ENCODE measurements at regions not wholly inside any gene's neighbourhood (a gene's known extent, or its start where the extent isn't known, plus 50 kb on each side); places are given as distances from the start of the nearest gene placed in this dataset.

GRCh38 chr3:17810759-17811158 lies 68.3 kb upstream of the TBC1D5 start:
- FAIRE-seq: no peak
- no peak for DNase-seq (ENCODE audit: insufficient read length)
- TF ChIP-seq POLR2A (IDR thresholded peaks at IDR 0.05; ENCODE audit: low read depth, low read length) (no peak), TAF1 (IDR thresholded peaks at IDR 0.05; ENCODE audit: borderline replicate concordance, low read depth, low read length) (no peak), POLR2AphosphoS5 (IDR thresholded peaks at IDR 0.05; ENCODE audit: low read depth, low read length) (no peak)

- DNase-seq (ENCODE audit: insufficient read length) (no peak), FAIRE-seq (no peak)
- TF ChIP-seq TAF1 (IDR thresholded peaks at IDR 0.05; ENCODE audit: borderline replicate concordance, low read depth, low read length) (no peak), POLR2AphosphoS5 (IDR thresholded peaks at IDR 0.05; ENCODE audit: low read depth, low read length) (no peak), POLR2A (IDR thresholded peaks at IDR 0.05; ENCODE audit: low read depth, low read length) (no peak)
These were observed 66.6 kb upstream of the TBC1D5 start for GRCh38 chr3:17808994-17809393.

- no peak for TF ChIP-seq POLR2A (IDR thresholded peaks at IDR 0.05; ENCODE audit: low read depth, low read length)
- no peak for DNase-seq (ENCODE audit: insufficient read length)
- FAIRE-seq: no peak
These were observed 64.4 kb upstream of the TBC1D5 start for GRCh38 chr3:17806876-17807275.

GRCh38 chr3:17806201-17806600 lies 63.8 kb upstream of the TBC1D5 start:
- FAIRE-seq (no peak), DNase-seq (ENCODE audit: insufficient read length) (no peak)
- TF ChIP-seq POLR2A (IDR thresholded peaks at IDR 0.05; ENCODE audit: low read depth, low read length) (no peak), TAF1 (IDR thresholded peaks at IDR 0.05; ENCODE audit: borderline replicate concordance, low read depth, low read length) (no peak), POLR2AphosphoS5 (IDR thresholded peaks at IDR 0.05; ENCODE audit: low read depth, low read length) (no peak)

- DNase-seq (ENCODE audit: insufficient read length) (no peak), FAIRE-seq (no peak)
- TF ChIP-seq TAF1 (IDR thresholded peaks at IDR 0.05; ENCODE audit: borderline replicate concordance, low read depth, low read length) (no peak), POLR2A (IDR thresholded peaks at IDR 0.05; ENCODE audit: low read depth, low read length) (no peak), POLR2AphosphoS5 (IDR thresholded peaks at IDR 0.05; ENCODE audit: low read depth, low read length) (no peak)
These were observed 63.1 kb upstream of the TBC1D5 start for GRCh38 chr3:17805461-17805940.

- FAIRE-seq: no peak
- DNase-seq (ENCODE audit: insufficient read length): no peak
- TF ChIP-seq TAF1 (IDR thresholded peaks at IDR 0.05; ENCODE audit: borderline replicate concordance, low read depth, low read length) (no peak), POLR2A (IDR thresholded peaks at IDR 0.05; ENCODE audit: low read depth, low read length) (no peak), POLR2AphosphoS5 (IDR thresholded peaks at IDR 0.05; ENCODE audit: low read depth, low read length) (no peak)
These were observed 60.5 kb upstream of the TBC1D5 start for GRCh38 chr3:17802950-17803349.

GRCh38 chr3:17801131-17801530 lies 58.7 kb upstream of the TBC1D5 start:
- FAIRE-seq (no peak), DNase-seq (ENCODE audit: insufficient read length) (no peak)
- no peak for TF ChIP-seq TAF1 (IDR thresholded peaks at IDR 0.05; ENCODE audit: borderline replicate concordance, low read depth, low read length)
- TF ChIP-seq POLR2A (IDR thresholded peaks at IDR 0.05; ENCODE audit: low read depth, low read length): no peak
- no peak for TF ChIP-seq POLR2AphosphoS5 (IDR thresholded peaks at IDR 0.05; ENCODE audit: low read depth, low read length)

GRCh38 chr3:17800232-17800631 lies 57.8 kb upstream of the TBC1D5 start:
- TF ChIP-seq POLR2AphosphoS5 (IDR thresholded peaks at IDR 0.05; ENCODE audit: low read depth, low read length) (no peak), POLR2A (IDR thresholded peaks at IDR 0.05; ENCODE audit: low read depth, low read length) (no peak), TAF1 (IDR thresholded peaks at IDR 0.05; ENCODE audit: borderline replicate concordance, low read depth, low read length) (no peak)
- no peak for FAIRE-seq

GRCh38 chr3:17799312-17799711 lies 56.9 kb upstream of the TBC1D5 start:
- FAIRE-seq (no peak), DNase-seq (ENCODE audit: insufficient read length) (no peak)
- TF ChIP-seq POLR2A (IDR thresholded peaks at IDR 0.05; ENCODE audit: low read depth, low read length) (no peak), POLR2AphosphoS5 (IDR thresholded peaks at IDR 0.05; ENCODE audit: low read depth, low read length) (no peak), TAF1 (IDR thresholded peaks at IDR 0.05; ENCODE audit: borderline replicate concordance, low read depth, low read length) (no peak)

More at GRCh38 chr3:17800232-17800631, 57.8 kb upstream of the TBC1D5 start:
- DNase-seq (ENCODE audit: insufficient read length): no peak

- no peak for TF ChIP-seq POLR2AphosphoS5 (IDR thresholded peaks at IDR 0.05; ENCODE audit: low read depth, low read length)
- TF ChIP-seq TAF1 (IDR thresholded peaks at IDR 0.05; ENCODE audit: borderline replicate concordance, low read depth, low read length): no peak
- TF ChIP-seq POLR2A (IDR thresholded peaks at IDR 0.05; ENCODE audit: low read depth, low read length): no peak
- FAIRE-seq (no peak), DNase-seq (ENCODE audit: insufficient read length) (no peak)
These were observed 55.6 kb upstream of the TBC1D5 start for GRCh38 chr3:17798000-17798399.

- TF ChIP-seq POLR2AphosphoS5 (IDR thresholded peaks at IDR 0.05; ENCODE audit: low read depth, low read length) (no peak), POLR2A (IDR thresholded peaks at IDR 0.05; ENCODE audit: low read depth, low read length) (no peak), TAF1 (IDR thresholded peaks at IDR 0.05; ENCODE audit: borderline replicate concordance, low read depth, low read length) (no peak)
- FAIRE-seq: no peak
- DNase-seq (ENCODE audit: insufficient read length): no peak
These were observed 53.3 kb upstream of the TBC1D5 start for GRCh38 chr3:17795711-17796110.

- no peak for TF ChIP-seq POLR2AphosphoS5 (IDR thresholded peaks at IDR 0.05; ENCODE audit: low read depth, low read length)
- TF ChIP-seq POLR2A (IDR thresholded peaks at IDR 0.05; ENCODE audit: low read depth, low read length): no peak
- no peak for TF ChIP-seq TAF1 (IDR thresholded peaks at IDR 0.05; ENCODE audit: borderline replicate concordance, low read depth, low read length)
- FAIRE-seq (no peak), DNase-seq (ENCODE audit: insufficient read length) (no peak)
These were observed 52.8 kb upstream of the TBC1D5 start for GRCh38 chr3:17795280-17795679.

All from GM12892 (cell line).